HepG2 (cell line): ENCODE measurements at regions not wholly inside any gene's neighbourhood (a gene's known extent, or its start where the extent isn't known, plus 50 kb on each side); places are given as distances from the start of the nearest gene placed in this dataset.

Experiments
- FOXA3 ChIP-seq: IDR thresholded peaks from 2 replicates; pipeline ENCODE4 v1.6.1; 2016; ENCODE audit warnings: missing genetic modification reagents, missing compliant biosample characterization
- HMGA1 ChIP-seq: sonication (generic); formaldehyde crosslinking; conservative IDR thresholded peaks from 2 replicates; pipeline ENCODE4 v1.4.0; 2020; ENCODE audit warnings: missing genetic modification reagents
- HNRNPLL ChIP-seq: fragments of 200-400 bp; formaldehyde crosslinking; IDR thresholded peaks from 2 replicates; pipeline ENCODE4 v1.6.1; 2017; ENCODE audit warnings: mild to moderate bottlenecking, low read depth, low read length; ENCODE audit not compliant: poor library complexity, severe bottlenecking
- PAX8 ChIP-seq: sonication (generic); formaldehyde crosslinking; IDR thresholded peaks from 2 replicates; pipeline ENCODE4 v1.8.0; 2022; ENCODE audit warnings: mild to moderate bottlenecking, missing genetic modification reagents, borderline replicate concordance
- RXRA ChIP-seq: sonication (generic); formaldehyde crosslinking; IDR thresholded peaks from 2 replicates; pipeline ENCODE4 v1.5.1; 2020; ENCODE audit warnings: missing genetic modification reagents
- STAG1 ChIP-seq: sonication (generic); formaldehyde crosslinking; IDR thresholded peaks from 2 replicates; pipeline ENCODE4 v1.4.0; 2020; ENCODE audit warnings: missing genetic modification reagents
- TEAD3 ChIP-seq: optimal IDR thresholded peaks from 2 replicates; pipeline ENCODE3; 2016; ENCODE audit warnings: borderline replicate concordance
- THRA ChIP-seq: sonication (generic); formaldehyde crosslinking; IDR thresholded peaks from 2 replicates; pipeline ENCODE4 v1.4.0; 2020; ENCODE audit warnings: missing genetic modification reagents, borderline replicate concordance
- XRCC5 ChIP-seq: fragments of 200-400 bp; formaldehyde crosslinking; optimal IDR thresholded peaks from 2 replicates; pipeline ENCODE3; 2017; ENCODE audit warnings: mild to moderate bottlenecking, low read length
- ZNF225 ChIP-seq: sonication (generic); formaldehyde crosslinking; IDR thresholded peaks from 2 replicates; pipeline ENCODE4 v1.4.0; 2020; ENCODE audit warnings: mild to moderate bottlenecking, missing genetic modification reagents
- ZNF280D ChIP-seq: sonication (generic); formaldehyde crosslinking; IDR thresholded peaks from 2 replicates; pipeline ENCODE4 v1.5.1; 2020; ENCODE audit warnings: mild to moderate bottlenecking, missing genetic modification reagents
- ZNF710 ChIP-seq: sonication (generic); formaldehyde crosslinking; IDR thresholded peaks from 2 replicates; pipeline ENCODE4 v1.5.0; 2020; ENCODE audit warnings: mild to moderate bottlenecking, missing genetic modification reagents, borderline replicate concordance
- TF ChIP-seq, protein P1 (sequence below), 2 experiments: sonication (generic) in 1 of 2; formaldehyde crosslinking in 1 of 2; IDR thresholded peaks; 2 replicates each; pipeline versions ENCODE4 v1.4.0 to v1.6.1; 2016 to 2020; ENCODE audit warnings: borderline replicate concordance in 1 of 2, low read depth in 1 of 2, mild to moderate bottlenecking in 1 of 2, missing genetic modification reagents in 1 of 2

- peak; percentile 48; the same call in 1 of the 2 replicates for TF ChIP-seq ZNF280D (CRISPR knock-in tag)
- 0 out of 2 replicates have a peak, but pooled peaks have one; percentile 48 for TF ChIP-seq ZNF710 (CRISPR knock-in tag)
- no peak for TF ChIP-seq ZNF225
- TF ChIP-seq HMGA1 (CRISPR knock-in tag): no peak
- peak; percentile 19; the same call in 1 of the 2 replicates for TF ChIP-seq THRA (CRISPR knock-in tag)
- TF ChIP-seq STAG1 (CRISPR knock-in tag): peak; percentile 29; the same call in 1 of the 2 replicates
- peak; percentile 36 for TF ChIP-seq FOXA3 (CRISPR knock-in tag)
- TF ChIP-seq HNRNPLL: no peak
- TF ChIP-seq, protein P1, sequence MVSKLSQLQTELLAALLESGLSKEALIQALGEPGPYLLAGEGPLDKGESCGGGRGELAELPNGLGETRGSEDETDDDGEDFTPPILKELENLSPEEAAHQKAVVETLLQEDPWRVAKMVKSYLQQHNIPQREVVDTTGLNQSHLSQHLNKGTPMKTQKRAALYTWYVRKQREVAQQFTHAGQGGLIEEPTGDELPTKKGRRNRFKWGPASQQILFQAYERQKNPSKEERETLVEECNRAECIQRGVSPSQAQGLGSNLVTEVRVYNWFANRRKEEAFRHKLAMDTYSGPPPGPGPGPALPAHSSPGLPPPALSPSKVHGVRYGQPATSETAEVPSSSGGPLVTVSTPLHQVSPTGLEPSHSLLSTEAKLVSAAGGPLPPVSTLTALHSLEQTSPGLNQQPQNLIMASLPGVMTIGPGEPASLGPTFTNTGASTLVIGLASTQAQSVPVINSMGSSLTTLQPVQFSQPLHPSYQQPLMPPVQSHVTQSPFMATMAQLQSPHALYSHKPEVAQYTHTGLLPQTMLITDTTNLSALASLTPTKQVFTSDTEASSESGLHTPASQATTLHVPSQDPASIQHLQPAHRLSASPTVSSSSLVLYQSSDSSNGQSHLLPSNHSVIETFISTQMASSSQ (IDR thresholded peaks at IDR 0.05; ENCODE audit: low read depth): 0 out of 2 replicates have a peak, but pooled peaks have one; percentile 21
- TF ChIP-seq, protein P1 (CRISPR knock-in tag; IDR thresholded peaks at IDR 0.05; ENCODE audit: borderline replicate concordance): no peak
- peak; percentile 48 for TF ChIP-seq XRCC5
- TF ChIP-seq PAX8: no peak
- peak; percentile 34; the same call in 1 of the 2 replicates for TF ChIP-seq RXRA (CRISPR knock-in tag)
- peak; percentile 47 for TF ChIP-seq TEAD3 (CRISPR knock-in tag)
Measured at GRCh38 chr16:54431997-54432896, 145.7 kb upstream of the IRX3 start (continued).
